GM15510 (cell line): ENCODE measurements at regions not wholly inside any gene's neighbourhood (a gene's known extent, or its start where the extent isn't known, plus 50 kb on each side); places are given as distances from the start of the nearest gene placed in this dataset.

ENCODE experiments used
- POLR2A ChIP-seq: IDR thresholded peaks from 3 replicates; pipeline ENCODE4 v1.6.1; 2011; ENCODE audit warnings: borderline replicate concordance; ENCODE audit not compliant: insufficient read length; ENCODE audit errors: extremely low read depth

DNA sequence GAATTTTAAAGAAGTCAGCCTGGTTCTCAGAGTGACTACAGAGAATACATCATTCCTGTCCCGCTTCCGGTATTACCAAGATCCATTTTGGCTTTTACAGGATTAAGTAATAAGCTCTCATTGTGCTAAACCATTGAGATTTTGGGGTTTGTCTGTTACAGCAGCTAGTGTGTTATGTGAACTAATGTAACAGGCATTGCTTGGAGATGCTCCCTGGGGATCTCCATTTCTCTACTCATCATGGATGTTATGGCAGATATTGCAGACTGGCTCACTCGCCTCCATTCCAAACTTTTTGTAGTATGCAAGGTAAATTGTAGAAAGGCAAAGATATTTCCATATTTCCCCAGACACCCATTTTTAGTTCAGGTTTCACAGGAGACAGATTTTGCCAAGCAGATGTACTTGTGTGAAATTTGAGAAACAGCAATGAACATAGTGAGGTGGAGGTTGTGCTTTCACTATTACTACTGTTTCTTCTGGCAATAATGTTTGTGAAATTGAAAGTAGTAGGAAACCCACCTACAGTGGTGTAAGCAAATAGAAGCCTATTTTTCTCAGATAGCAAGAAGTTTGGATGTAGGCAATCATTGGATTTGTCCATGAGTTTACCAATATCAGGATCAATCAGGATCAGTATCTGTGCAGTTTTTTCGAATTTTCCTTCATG, 177.1 kb upstream of the GALNT15 start:
- no peak for TF ChIP-seq POLR2A

DNA sequence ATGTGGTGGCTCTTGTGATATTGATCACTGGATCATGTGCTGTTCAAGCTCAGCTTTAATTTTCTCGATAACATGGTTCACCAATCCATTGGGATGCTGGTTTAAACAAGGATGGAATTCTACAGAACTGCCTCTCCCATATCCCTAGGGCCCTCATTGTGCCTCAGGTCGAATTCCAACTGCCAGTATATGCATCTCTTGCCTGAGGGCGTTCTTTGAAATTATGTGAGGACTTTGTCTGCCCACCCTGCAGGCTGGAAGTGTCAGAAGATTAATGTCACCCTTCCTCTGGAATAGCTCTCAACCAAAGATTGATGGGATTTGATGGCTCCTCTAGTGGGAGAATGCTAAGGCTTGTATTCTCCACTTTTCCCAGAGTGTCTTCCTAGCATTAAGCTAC, 175.6 kb upstream of the GALNT15 start:
- no peak for TF ChIP-seq POLR2A

DNA sequence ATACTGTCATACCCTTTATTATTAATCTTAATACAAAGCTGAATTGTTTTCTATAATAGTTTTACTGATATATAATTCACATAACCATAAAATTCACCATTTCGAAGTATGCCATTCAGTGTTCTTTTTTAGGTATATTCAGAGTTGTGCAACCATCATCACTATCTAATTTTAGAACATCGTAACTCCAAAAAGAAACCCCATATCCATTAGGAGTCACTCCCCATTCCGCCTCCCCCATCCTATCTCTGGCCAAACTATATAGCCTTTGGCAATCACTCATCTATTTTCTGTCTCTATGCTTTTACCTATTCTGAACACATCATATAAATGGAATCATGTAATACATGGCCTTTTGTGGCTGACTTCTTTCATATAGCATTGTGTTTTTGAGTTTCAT, 169.7 kb upstream of the GALNT15 start:
- no peak for TF ChIP-seq POLR2A

DNA sequence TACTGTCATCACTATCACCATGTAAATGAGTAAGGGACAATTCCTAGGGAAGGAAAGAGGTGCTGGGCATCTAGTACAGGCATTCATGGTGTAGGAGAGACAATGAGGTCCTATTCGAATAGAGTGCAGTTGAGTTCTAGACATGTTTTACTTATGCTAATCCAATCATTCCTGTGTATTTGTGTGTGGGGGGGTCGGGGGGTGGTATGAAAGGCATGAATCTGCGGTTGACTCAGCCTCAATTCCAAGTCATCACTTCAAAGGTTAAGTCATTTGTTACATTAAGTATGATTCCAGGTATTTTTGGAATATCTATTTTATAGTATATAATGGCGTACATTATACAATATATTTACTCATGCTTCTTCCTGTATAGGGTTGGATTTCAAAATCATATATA, 163.1 kb upstream of the GALNT15 start:
- TF ChIP-seq POLR2A = no peak

DNA sequence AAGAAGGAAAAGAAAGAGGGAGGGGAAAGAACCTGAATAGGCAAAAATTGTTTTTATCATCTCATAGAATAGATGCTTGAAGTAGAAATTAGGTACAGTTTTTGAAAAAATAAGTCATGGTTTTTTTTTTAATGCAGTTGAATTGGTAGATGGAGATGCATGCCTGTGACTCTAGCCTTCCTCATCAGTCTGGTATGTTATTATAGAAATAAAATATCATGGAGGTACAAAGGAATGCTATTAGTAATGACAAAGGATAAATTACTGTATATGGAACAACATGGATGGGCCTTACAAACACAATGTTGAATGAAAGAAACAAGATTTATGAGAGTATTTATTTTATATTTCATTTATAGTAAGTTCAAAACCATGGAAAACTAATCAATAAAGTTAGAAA, 162.4 kb upstream of the GALNT15 start:
- TF ChIP-seq POLR2A = no peak

DNA sequence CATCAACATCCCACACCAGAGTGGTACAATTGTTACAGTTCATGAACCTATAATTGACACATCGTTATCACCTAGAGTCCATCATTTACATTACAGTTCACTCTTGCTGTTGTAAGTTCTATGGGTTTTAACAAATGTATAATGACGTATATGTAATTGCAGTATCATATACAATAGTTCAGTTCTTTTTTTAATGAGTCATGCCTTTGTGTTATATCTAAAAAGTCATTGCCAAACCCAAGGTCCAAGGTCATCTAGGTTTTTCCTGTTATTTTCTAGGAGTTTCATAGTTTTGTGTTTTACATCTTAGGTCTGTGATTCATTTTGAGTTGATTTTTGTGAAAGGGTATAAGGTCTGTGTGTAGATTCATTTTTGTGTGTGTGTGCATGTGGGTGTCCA, 160.9 kb upstream of the GALNT15 start:
- no peak for TF ChIP-seq POLR2A

DNA sequence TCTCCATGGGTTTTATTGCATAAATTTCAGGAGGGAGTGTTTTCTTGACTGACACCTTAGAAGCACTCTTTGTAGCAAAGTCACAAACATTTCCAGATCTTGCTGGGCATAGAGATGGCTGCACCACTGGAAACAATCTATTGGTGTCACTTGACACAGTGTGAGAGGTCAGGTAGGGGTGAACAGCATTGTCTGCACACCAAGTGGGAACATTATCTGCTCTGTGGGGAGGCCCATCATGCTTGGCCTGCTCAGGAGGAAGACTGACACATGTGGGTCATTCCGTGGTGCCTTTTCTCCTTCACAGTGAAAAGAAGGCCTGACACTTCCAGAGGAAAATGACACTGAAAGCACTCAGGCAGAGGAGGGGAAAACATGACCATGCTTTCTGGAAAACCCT, 149.9 kb upstream of the GALNT15 start:
- TF ChIP-seq POLR2A = no peak

DNA sequence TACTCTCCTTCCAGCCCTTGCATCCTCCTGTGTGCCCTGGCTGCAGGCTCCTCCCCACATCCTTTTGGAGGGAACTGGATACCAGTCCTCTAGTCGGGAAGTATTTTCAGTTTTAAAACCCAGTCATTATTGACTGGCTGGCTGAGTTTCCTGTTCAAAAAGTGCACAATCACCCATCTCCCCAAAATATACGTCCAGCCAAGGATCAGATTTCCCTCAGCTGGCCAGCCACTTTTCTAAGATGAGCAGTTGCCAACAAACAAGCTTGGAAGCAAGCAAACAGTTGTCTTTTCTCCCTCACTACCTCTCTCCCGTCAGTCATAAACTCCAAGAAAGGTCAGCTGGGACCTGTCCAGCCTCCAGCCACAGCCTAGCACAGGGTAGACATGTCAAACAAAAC, 147.7 kb upstream of the GALNT15 start:
- no peak for TF ChIP-seq POLR2A

DNA sequence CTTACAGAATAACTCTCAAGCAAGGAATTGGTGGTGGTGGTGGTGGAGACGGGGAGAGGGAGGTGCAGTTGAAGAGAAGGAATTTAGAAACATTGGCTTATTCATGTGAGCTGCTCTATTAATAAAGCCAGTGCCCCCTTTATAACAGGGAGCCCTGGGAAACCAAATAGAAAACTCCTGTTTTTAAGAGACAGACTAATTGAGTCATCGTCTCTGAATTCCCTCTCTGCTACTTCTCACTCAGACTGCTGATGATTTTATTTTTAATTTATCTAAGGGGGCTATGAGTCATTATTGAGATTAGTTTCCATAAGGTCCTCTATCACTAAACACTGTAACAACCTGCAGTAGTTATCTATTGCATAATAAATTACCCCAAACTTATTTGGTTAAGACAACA, 145.9 kb upstream of the GALNT15 start:
- TF ChIP-seq POLR2A = no peak

DNA sequence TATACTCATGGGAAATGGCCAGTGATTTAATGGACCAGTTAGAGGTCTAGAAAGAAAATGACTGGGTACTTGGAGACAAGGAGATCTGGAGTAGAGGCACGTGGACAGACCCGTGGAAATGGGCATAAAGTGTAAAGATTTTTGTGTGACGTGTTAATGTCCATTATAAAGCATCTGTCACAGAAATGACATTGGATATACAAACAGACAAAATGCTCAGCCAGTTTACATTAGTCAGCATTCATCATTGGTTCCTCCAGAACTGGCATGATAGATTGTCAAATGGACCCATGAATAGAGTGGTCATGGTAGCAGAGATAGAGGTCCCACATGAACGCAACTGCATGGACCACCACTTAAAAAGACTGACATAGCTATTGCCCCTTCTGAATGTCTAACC, 144.1 kb upstream of the GALNT15 start:
- no peak for TF ChIP-seq POLR2A

DNA sequence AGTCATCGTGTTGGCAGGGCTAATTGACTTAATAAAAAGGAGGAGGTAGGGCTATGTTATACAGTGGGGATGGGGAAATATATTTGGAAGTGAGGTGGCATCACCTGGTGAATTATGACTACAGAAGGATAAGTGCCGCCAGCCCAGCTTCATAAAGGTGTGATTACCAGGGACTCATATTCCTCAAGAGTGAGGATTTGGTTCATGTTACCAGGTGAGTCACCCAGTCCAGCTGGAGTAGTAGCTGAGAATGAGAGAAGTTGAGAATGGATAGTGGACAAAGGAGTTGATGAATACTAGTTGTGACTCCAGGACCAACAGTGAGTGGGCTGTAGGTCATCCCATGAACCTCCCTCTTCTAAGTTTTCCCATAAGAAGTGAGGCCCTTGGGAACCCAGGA, 143.0 kb upstream of the GALNT15 start:
- TF ChIP-seq POLR2A = no peak

DNA sequence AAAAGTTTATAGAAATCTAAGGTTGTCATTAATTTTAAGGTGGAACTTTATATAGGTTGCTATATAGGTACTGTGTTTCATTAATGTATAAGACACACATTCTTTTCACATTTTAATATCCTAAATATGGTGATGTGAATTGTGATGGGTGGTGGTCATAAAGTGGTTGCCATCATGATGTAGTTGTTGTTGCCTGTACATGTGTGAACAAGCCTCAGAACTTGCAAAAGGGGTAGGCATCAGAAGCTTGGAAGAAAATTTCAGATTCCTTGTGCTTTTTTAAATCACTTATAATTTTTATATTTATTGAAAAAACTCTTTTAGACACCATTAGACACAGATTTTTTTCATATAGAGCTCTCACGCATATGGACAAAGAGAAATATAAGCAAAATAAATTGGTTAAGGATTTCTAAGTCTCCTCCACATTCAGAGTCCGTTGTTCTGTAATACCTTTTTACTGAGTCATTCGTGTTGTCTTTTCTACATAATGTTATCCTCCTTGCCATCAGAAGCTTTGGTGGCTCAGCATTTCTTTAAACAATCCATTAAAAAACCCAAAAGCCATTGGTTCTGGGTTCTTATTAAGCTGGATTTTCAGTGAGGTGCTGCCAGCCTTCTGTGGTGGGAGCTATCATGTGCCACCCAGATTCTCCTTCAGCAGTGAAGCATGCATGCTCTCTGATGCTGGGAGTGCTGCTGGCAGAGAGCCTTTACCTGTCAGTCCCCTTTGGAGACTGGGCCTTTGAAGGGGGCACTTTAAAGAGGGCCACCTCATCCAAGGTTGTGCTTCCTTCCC, 140.4 kb upstream of the GALNT15 start:
- no peak for TF ChIP-seq POLR2A

DNA sequence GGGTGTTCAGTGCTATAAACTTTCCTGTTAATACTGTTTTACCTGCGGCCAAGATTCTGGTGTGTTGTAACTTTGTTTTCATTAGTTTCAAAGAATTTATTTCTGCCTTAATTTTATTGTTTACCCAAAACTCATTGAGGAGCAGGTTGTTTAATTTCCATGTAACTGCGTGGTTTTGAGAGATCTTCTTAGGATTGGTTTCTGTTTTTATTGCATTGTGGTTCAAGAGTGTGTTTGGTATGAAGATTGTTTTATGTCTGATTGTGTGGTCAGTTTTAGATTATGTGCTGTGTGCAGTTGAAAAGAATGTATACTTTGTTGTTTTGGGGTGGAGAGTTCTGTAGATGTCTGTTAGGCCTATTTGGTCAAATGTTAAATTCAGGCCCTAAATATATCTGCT, 133.5 kb upstream of the GALNT15 start:
- no peak for TF ChIP-seq POLR2A

DNA sequence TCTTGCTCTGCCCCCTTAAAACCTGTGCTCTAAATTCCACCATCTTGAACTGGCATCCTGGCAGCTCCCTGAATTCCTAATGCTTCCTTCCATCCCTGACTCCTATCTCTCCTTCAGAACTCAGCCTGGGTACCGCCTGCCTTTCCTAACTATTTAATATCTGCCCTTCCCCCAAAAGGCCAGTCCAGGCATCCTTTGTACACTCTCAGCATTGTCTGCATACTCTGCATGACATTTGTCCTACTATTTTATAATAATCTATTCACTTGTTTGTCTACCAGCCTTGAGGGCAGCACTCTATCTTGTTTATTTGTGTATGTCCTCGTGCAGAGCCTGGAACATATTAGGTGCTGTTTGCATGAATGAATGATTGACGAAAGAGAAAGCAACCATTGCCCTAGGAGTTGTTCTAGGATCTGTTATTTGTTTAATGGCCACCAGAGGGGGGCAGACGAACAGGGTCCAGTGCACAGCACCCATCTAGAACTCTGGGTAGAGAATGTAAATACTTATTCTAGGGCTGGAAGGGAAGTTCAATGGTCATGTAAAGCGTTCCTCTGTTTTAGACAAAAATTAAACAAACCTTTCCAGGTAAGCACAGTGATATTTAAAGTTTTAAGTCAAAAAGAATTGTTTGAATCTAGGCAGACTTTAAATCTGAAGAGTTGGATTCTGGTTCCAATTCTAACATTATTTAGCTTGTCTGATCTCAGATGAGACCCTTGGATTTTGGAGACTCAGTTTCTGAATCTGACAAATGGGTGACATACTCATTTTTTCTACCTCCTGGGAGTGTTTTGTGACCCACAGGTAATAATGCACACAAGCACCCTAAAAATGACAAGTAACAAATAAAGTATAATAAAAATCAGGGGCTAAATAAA, 125.8 kb upstream of the GALNT15 start:
- no peak for TF ChIP-seq POLR2A

DNA sequence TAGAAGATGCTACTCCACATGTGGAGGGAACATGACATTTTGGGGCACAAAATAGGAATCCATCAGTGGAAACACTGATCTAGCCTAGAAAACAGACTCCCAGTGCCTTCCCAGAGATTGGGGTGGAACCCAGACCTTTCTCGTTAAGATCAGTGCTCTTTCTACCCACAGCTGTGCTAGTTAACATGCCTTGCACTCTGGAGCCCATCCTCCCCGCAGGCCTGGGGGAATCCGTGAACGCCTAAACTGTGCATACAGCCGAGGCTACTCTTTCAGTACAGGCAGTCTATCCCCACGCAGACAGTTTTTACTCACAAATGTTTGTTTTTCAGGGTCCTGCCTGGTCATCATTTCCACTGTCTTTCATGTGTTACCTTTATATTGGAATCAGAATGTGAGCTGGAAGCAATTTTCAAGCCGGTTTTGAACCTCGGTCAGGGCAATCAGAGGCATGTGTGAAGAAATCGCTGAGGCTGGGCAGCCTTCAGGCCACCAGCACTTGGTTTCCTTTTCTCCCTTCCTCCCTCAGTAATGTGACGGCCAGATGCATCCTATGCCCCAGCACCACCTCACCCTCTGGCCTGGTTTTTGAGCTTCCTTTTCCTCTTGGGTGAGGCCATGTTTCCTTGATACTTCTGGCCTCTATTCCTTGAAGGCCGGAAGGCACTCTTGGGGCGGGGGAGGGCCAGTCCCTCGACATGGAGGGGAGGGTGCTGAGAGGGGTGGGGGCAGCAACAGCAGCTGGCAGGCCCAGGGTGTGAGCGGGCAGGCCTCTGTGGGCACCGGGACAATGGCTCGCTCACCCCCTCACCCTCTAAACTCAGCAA, 123.6 kb upstream of the GALNT15 start:
- TF ChIP-seq POLR2A = no peak

DNA sequence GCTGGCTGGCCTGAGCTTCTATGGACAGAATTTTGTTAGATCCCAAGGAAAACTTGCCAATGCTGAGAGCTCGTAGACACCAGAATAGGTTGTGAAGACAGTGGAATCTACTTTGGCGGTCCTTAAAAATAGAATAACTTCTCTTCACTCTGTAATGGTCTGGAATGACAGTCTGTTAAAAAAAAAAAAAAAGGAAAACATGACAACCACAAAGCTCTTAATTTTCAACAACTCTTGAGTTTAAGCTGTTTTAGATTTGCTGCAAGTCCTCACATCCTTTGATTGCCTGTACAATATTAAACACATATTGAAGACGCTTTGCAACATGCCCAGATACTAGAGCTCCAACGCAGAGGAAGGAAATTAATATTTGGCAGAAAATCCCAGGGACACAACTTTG, 122.8 kb upstream of the GALNT15 start:
- TF ChIP-seq POLR2A = no peak

DNA sequence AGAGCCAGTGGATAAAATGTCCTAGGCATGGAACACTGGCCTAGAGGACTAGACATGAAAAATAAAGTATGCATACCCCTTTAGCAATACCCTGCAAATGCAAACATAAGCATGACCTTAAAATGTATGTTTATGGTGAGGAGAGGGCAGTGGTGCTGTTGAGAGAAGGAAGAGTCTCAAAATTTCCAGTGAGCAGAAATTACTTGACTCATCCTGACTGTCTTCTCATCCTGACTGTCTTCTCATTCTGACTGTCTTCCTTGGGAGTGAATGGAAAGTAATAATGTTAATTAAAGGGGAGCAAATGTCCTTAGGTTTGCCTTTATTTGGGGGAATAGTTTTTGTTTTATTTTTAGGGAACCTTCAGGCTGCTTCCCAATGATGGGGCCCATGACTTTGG, 121.5 kb upstream of the GALNT15 start:
- TF ChIP-seq POLR2A = no peak
